ENCODE measurements at regions not wholly inside any gene's neighbourhood (a gene's known extent, or its start where the extent isn't known, plus 50 kb on each side); places are given as distances from the start of the nearest gene placed in this dataset.
A peak's percentile ranks its signal among the peaks of the same experiment; 100 is the strongest.

DNA sequence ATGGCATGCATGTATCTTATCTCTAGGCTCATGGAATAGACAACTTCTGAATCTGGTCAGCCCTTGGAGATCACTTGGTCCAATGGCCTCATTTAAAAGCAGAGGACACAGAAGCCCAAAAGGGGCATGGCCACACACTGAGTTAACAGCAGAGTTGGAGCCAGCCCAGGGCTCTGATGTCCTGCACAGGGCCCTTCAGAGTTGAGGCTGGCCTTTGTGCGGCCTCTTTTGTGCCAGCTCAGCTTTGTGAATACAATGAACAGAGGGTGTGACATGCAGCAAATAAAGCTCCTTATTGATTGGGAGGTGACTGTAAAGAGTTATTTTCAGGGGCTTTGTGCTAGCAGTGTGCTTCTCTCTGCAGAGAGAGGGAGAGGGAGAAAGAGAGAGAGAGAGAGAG, 150.1 kb upstream of the STK32A start:
- no peak overlapping the region for H3K4me3 ChIP-seq (ENCODE audit: low read depth, low read length)
- DNase-seq (ENCODE audit: low read depth): no peak
- TF ChIP-seq, protein P1, sequence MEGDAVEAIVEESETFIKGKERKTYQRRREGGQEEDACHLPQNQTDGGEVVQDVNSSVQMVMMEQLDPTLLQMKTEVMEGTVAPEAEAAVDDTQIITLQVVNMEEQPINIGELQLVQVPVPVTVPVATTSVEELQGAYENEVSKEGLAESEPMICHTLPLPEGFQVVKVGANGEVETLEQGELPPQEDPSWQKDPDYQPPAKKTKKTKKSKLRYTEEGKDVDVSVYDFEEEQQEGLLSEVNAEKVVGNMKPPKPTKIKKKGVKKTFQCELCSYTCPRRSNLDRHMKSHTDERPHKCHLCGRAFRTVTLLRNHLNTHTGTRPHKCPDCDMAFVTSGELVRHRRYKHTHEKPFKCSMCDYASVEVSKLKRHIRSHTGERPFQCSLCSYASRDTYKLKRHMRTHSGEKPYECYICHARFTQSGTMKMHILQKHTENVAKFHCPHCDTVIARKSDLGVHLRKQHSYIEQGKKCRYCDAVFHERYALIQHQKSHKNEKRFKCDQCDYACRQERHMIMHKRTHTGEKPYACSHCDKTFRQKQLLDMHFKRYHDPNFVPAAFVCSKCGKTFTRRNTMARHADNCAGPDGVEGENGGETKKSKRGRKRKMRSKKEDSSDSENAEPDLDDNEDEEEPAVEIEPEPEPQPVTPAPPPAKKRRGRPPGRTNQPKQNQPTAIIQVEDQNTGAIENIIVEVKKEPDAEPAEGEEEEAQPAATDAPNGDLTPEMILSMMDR (IDR thresholded peaks at IDR 0.05; ENCODE audit: low read depth, low read length, missing control alignments): no peak
- in situ Hi-C loops (cut with HindIII; ENCODE audit: low sequenced_read_pairs): no loop called here

DNA sequence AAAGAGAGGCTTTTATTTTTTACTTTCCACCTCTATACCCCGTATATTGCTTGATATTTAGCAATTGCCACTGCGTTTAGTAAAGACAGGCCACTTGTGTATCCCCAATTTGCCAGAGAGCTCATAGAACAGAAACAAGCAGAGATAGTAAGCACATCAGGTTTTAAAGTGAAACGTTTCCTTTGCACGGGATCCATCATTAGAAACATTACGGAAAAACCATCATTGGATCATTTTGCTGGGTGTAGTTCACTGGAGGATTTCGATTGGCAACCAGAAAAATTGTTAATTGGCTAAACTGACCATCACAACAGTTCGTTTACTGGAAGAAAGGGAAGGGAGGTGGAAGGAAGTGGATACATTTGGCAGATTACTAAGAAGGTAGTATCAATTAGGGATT, 149.4 kb upstream of the STK32A start:
- in situ Hi-C loops (cut with HindIII; ENCODE audit: low sequenced_read_pairs): no loop called here
- DNase-seq (ENCODE audit: low read depth): no peak
- H3K4me3 ChIP-seq (ENCODE audit: low read depth, low read length): no peak overlapping the region
- TF ChIP-seq, protein P1 (IDR thresholded peaks at IDR 0.05; ENCODE audit: low read depth, low read length, missing control alignments): no peak

DNA sequence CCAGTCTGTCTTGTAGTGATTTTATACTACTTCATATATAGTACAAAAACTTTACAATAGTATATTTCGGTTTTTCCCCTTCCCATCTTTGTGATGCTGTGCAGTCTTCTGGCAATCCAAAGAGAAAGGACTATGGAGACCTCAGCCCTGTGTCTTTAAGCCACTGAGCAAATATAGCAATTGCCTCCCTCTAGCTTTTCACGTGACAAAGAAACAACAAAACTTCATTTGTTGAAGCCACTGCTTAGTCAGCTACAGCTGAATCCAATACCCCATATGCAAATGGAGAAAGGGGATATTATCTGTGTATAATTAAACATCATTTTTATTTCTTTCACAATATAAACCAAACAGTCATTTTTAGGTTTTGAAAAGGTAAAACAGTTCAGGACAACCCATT, 142.8 kb upstream of the STK32A start:
- in situ Hi-C loops (cut with HindIII; ENCODE audit: low sequenced_read_pairs): no loop called here
- H3K4me3 ChIP-seq (ENCODE audit: low read depth, low read length): no peak overlapping the region
- DNase-seq (ENCODE audit: low read depth): no peak
- TF ChIP-seq, protein P1 (IDR thresholded peaks at IDR 0.05; ENCODE audit: low read depth, low read length, missing control alignments): no peak

DNA sequence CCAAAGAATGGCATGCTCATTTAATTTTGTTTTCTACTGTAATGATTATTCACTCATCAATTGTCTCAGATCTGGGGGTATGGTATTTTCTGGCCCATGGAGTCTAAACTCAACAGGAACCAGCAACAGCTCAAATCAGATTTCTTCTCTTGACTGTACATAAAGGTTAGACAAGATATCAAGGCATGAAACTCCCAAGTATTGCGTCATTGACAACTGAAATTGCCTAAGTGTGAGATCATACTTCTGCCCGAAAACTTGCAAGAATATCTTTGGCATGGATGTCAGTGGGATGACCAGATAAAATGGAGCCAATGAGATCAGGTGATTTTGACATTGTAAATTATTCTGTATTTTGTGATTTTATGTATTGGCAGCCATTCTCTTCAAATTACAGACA, 141.7 kb upstream of the STK32A start:
- TF ChIP-seq, protein P1 (IDR thresholded peaks at IDR 0.05; ENCODE audit: low read depth, low read length, missing control alignments): no peak
- no peak for DNase-seq (ENCODE audit: low read depth)
- no peak overlapping the region for H3K4me3 ChIP-seq (ENCODE audit: low read depth, low read length)
- in situ Hi-C loops (cut with HindIII; ENCODE audit: low sequenced_read_pairs): no loop called here

DNA sequence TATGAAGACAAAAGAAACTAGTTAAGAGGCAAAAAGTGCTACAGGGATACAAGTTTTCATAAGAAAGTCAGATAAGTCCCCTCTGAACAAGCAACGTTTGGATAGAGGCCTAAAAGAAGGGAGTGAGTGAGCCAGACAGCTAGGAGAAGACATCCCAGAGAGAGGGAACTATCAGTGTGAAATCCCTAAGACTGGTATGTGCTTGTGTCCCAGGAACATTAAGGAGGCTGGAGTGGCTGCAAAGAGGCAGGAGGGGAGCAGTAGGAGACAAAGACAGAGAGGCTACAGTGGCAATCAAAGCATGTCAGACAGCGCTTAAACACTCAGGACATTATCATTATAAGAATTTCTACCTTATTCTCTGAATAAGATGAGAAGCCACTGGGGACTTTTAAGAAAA, 139.1 kb upstream of the STK32A start:
- TF ChIP-seq, protein P1 (IDR thresholded peaks at IDR 0.05; ENCODE audit: low read depth, low read length, missing control alignments): no peak
- no peak for DNase-seq (ENCODE audit: low read depth)
- in situ Hi-C loops (cut with HindIII; ENCODE audit: low sequenced_read_pairs): no loop called here
- H3K4me3 ChIP-seq (ENCODE audit: low read depth, low read length): no peak overlapping the region

DNA sequence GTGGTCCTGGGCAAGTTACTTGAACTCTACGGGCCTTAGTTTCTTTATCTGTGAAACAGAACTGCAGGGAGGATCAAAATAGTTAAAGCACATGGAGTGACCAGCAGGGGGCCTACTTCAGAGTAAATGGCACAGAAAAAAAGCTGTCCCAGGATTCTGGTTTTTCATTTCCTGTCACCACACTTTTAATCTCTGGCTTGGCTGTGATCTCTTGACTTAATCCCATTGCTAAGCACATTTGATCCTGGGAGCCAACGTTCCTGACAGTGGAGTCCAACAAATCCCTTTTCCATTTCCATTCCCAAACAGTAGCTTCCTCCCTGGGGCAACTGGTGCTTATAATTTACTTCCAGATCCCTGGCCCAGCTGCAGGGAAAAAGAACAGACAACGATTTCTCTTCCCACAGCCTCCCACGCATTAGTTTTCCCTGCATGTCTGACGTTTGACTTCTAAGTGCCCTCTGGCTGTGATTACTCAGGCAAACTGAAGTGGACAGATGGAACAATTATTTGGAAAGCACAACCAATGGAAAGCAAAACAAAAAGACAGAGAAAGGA, 136.5 kb upstream of the STK32A start:
- in situ Hi-C loops (cut with HindIII; ENCODE audit: low sequenced_read_pairs): no loop called here
- TF ChIP-seq, protein P1 (IDR thresholded peaks at IDR 0.05; ENCODE audit: low read depth, low read length, missing control alignments): peak; percentile 49
- H3K4me3 ChIP-seq (ENCODE audit: low read depth, low read length): no peak overlapping the region
- no peak for DNase-seq (ENCODE audit: low read depth)
